ENCODE measurements at regions not wholly inside any gene's neighbourhood (a gene's known extent, or its start where the extent isn't known, plus 50 kb on each side); places are given as distances from the start of the nearest gene placed in this dataset.
A peak's percentile ranks its signal among the peaks of the same experiment; 100 is the strongest.
"Not testable (repeated sequence)": the region's sequence is repeated elsewhere in the genome, so short reads cannot be mapped to it uniquely, and the experiment has no call there.

GRCh38 chr21:20882462-20883407, 115.5 kb upstream of the NCAM2 start:
- peak; percentile 76 for DNase-seq

DNA sequence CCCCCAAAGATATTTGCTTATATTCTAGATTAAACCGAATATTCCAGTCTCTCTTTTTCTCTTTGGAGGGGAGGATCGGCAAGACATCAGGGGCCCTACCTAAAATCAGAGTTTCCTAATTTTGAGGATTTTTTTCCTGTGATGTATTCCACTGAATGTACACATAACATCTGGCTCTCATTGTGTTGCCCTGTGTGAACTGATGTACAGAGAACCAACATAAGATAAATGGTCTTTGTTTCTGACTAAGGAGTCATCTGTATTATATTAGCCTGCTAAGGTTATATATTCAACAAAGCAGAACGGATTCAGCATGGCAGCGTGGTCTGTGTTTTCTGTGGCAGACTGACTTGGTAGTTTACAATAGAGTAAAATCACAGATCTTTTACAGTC, 114.8 kb upstream of the NCAM2 start:
- peak; percentile 53 for DNase-seq

GRCh38 chr21:20902511-20902910, 95.7 kb upstream of the NCAM2 start:
- DNase-seq: no peak

DNA sequence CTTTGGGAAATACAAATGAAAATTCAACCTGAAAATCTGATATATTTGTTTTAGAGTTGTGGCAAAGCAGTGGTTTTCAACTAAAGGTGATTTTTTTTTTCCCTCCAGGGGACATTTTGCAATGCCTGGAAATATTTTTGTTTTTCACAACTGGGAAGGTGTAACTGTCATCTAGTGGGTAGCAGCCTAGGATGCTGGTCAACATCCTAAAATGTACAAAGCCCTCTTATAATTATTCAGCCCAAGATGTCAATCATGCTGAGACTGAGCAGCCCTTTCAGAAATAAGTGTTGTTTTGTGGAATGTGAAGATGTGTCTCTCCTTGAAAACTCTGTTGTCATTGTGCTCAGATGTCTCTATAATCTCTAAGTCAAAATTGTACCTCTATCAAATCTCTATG, 95.2 kb upstream of the NCAM2 start:
- DNase-seq: no peak

GRCh38 chr21:20927555-20927954, 70.7 kb upstream of the NCAM2 start:
- not testable (repeated sequence) for DNase-seq

GRCh38 chr21:20942523-20942922, 55.7 kb upstream of the NCAM2 start:
- no peak for DNase-seq

- DNase-seq: peak; percentile 50
Measured at GRCh38 chr21:20943561-20943997, 54.6 kb upstream of the NCAM2 start.

- peak; percentile 55 for DNase-seq
Measured at GRCh38 chr21:20944139-20944538, 54.1 kb upstream of the NCAM2 start.

GRCh38 chr21:20946701-20947100, 51.5 kb upstream of the NCAM2 start:
- DNase-seq: no peak
